ENCODE measurements at regions not wholly inside any gene's neighbourhood (a gene's known extent, or its start where the extent isn't known, plus 50 kb on each side); places are given as distances from the start of the nearest gene placed in this dataset.
"Not testable (repeated sequence)": the region's sequence is repeated elsewhere in the genome, so short reads cannot be mapped to it uniquely, and the experiment has no call there.

GRCh38 chr7:56219017-56219416 is 102.8 kb upstream of the NUPR2 start:
- H3K4me1 ChIP-seq (ENCODE audit: control insufficient read depth in 3 of 3, insufficient read depth in 2 of 3, low read depth in 1 of 3, low read length in 2 of 3), result no peaks in the 10 kb centered on the region
- H3K27ac ChIP-seq (ENCODE audit: low read depth in 1 of 3, low read length in 2 of 3), result no peak overlapping the region
- no peak for DNase-seq
- no peak for FAIRE-seq
- H3K9me3 ChIP-seq (ENCODE audit: control insufficient read depth in 2 of 2, insufficient read depth in 1 of 2, low read depth in 1 of 2, low read length in 1 of 2), result peaks cover 0 to 37% of the 10 kb centered on the region in 2 donors
- no peak overlapping the region for H3K4me3 ChIP-seq (ENCODE audit: low read depth in 1 of 3, low read length in 3 of 3)
- H3K27me3 ChIP-seq (ENCODE audit: control insufficient read depth in 3 of 3, insufficient read depth in 3 of 3, low read length in 3 of 3), result no peaks in the 10 kb centered on the region
- 35 to 44% (median 43%) methylated on average over 5 of the region's 5 CpGs for WGBS, 3 donors
- H3K36me3 ChIP-seq (ENCODE audit: control insufficient read depth in 3 of 3, insufficient read depth in 2 of 3, low read depth in 1 of 3, low read length in 3 of 3), result no peaks in the 10 kb centered on the region

- no peak for FAIRE-seq
- Histone ChIP-seq H3K27ac (ENCODE audit: low read depth in 1 of 3, low read length in 2 of 3) (no peak overlapping the region), H3K27me3 (ENCODE audit: control insufficient read depth in 3 of 3, insufficient read depth in 3 of 3, low read length in 3 of 3) (no peaks in the 10 kb centered on the region), H3K4me3 (ENCODE audit: low read depth in 1 of 3, low read length in 3 of 3) (no peak overlapping the region), H3K9me3 (ENCODE audit: control insufficient read depth in 2 of 2, insufficient read depth in 1 of 2, low read depth in 1 of 2, low read length in 1 of 2) (peaks cover 0 to 37% of the 10 kb centered on the region in 2 donors), H3K36me3 (ENCODE audit: control insufficient read depth in 3 of 3, insufficient read depth in 2 of 3, low read depth in 1 of 3, low read length in 3 of 3) (no peaks in the 10 kb centered on the region), H3K4me1 (ENCODE audit: control insufficient read depth in 3 of 3, insufficient read depth in 2 of 3, low read depth in 1 of 3, low read length in 2 of 3) (no peaks in the 10 kb centered on the region)
- DNase-seq, result no peak
- 52 to 70% (median 57%) methylated on average over 4 of the region's 4 CpGs for WGBS, 3 donors
Measured at GRCh38 chr7:56218510-56218909, 102.3 kb upstream of the NUPR2 start.

- FAIRE-seq, result no peak
- Histone ChIP-seq H3K4me3 (ENCODE audit: low read depth in 1 of 3, low read length in 3 of 3) (no peak overlapping the region), H3K4me1 (ENCODE audit: control insufficient read depth in 3 of 3, insufficient read depth in 2 of 3, low read depth in 1 of 3, low read length in 2 of 3) (no peaks in the 10 kb centered on the region), H3K36me3 (ENCODE audit: control insufficient read depth in 3 of 3, insufficient read depth in 2 of 3, low read depth in 1 of 3, low read length in 3 of 3) (no peaks in the 10 kb centered on the region), H3K27me3 (ENCODE audit: control insufficient read depth in 3 of 3, insufficient read depth in 3 of 3, low read length in 3 of 3) (no peaks in the 10 kb centered on the region), H3K9me3 (ENCODE audit: control insufficient read depth in 2 of 2, insufficient read depth in 1 of 2, low read depth in 1 of 2, low read length in 1 of 2) (peaks cover 3 to 59% of the 10 kb centered on the region in 2 donors), H3K27ac (ENCODE audit: low read depth in 1 of 3, low read length in 2 of 3) (no peak overlapping the region)
- WGBS, 3 donors, result 85 to 92% (median 91%) methylated on average over 1 of the region's 1 CpG
- DNase-seq, result no peak
Measured at GRCh38 chr7:56213574-56213973, 97.4 kb upstream of the NUPR2 start.

- H3K36me3 ChIP-seq (ENCODE audit: control insufficient read depth in 3 of 3, insufficient read depth in 2 of 3, low read depth in 1 of 3, low read length in 3 of 3), result no peaks in the 10 kb centered on the region
- DNase-seq, result no peak
- no peaks in the 10 kb centered on the region for H3K27me3 ChIP-seq (ENCODE audit: control insufficient read depth in 3 of 3, insufficient read depth in 3 of 3, low read length in 3 of 3)
- 25 to 39% (median 36%) methylated on average over 1 of the region's 1 CpG for WGBS, 3 donors
- H3K27ac ChIP-seq (ENCODE audit: low read depth in 1 of 3, low read length in 2 of 3), result no peak overlapping the region
- no peak for FAIRE-seq
- peaks cover 3 to 32% of the 10 kb centered on the region in 2 donors for H3K9me3 ChIP-seq (ENCODE audit: control insufficient read depth in 2 of 2, insufficient read depth in 1 of 2, low read depth in 1 of 2, low read length in 1 of 2)
- H3K4me1 ChIP-seq (ENCODE audit: control insufficient read depth in 3 of 3, insufficient read depth in 2 of 3, low read depth in 1 of 3, low read length in 2 of 3), result no peaks in the 10 kb centered on the region
- H3K4me3 ChIP-seq (ENCODE audit: low read depth in 1 of 3, low read length in 3 of 3), result no peak overlapping the region
Measured at GRCh38 chr7:56206420-56206819, 90.2 kb upstream of the NUPR2 start.

GRCh38 chr7:56199639-56200038 is 83.4 kb upstream of the NUPR2 start:
- DNase-seq, result no peak
- 69 to 70% (median 69%) methylated on average over 4 of the region's 4 CpGs for WGBS, 3 donors
- Histone ChIP-seq H3K9me3 (ENCODE audit: control insufficient read depth in 2 of 2, insufficient read depth in 1 of 2, low read depth in 1 of 2, low read length in 1 of 2) (peaks cover 0 to 21% of the 10 kb centered on the region in 2 donors), H3K27ac (ENCODE audit: low read depth in 1 of 3, low read length in 2 of 3) (no peak overlapping the region), H3K27me3 (ENCODE audit: control insufficient read depth in 3 of 3, insufficient read depth in 3 of 3, low read length in 3 of 3) (no peaks in the 10 kb centered on the region), H3K4me3 (ENCODE audit: low read depth in 1 of 3, low read length in 3 of 3) (no peak overlapping the region), H3K36me3 (ENCODE audit: control insufficient read depth in 3 of 3, insufficient read depth in 2 of 3, low read depth in 1 of 3, low read length in 3 of 3) (no peaks in the 10 kb centered on the region), H3K4me1 (ENCODE audit: control insufficient read depth in 3 of 3, insufficient read depth in 2 of 3, low read depth in 1 of 3, low read length in 2 of 3) (no peaks in the 10 kb centered on the region)
- no peak for FAIRE-seq

- WGBS, 3 donors, result 73 to 81% (median 79%) methylated on average over 8 of the region's 8 CpGs
- not testable (repeated sequence) for H3K4me1 ChIP-seq (ENCODE audit: control insufficient read depth in 3 of 3, insufficient read depth in 2 of 3, low read depth in 1 of 3, low read length in 2 of 3); FAIRE-seq; H3K27ac ChIP-seq (ENCODE audit: low read depth in 1 of 3, low read length in 2 of 3); DNase-seq; H3K27me3 ChIP-seq (ENCODE audit: control insufficient read depth in 3 of 3, insufficient read depth in 3 of 3, low read length in 3 of 3); H3K4me3 ChIP-seq (ENCODE audit: low read depth in 1 of 3, low read length in 3 of 3); H3K36me3 ChIP-seq (ENCODE audit: control insufficient read depth in 3 of 3, insufficient read depth in 2 of 3, low read depth in 1 of 3, low read length in 3 of 3)
- peaks cover 0 to 34% of the 10 kb centered on the region in 2 donors for H3K9me3 ChIP-seq (ENCODE audit: control insufficient read depth in 2 of 2, insufficient read depth in 1 of 2, low read depth in 1 of 2, low read length in 1 of 2)
Measured at GRCh38 chr7:56196195-56196594, 80.0 kb upstream of the NUPR2 start.

- WGBS, 3 donors, result 30 to 42% (median 42%) methylated on average over 1 of the region's 1 CpG
- no peaks in the 10 kb centered on the region for H3K36me3 ChIP-seq (ENCODE audit: control insufficient read depth in 3 of 3, insufficient read depth in 2 of 3, low read depth in 1 of 3, low read length in 3 of 3)
Measured at GRCh38 chr7:56188823-56189346, 72.7 kb upstream of the NUPR2 start.

GRCh38 chr7:56188376-56188775 is 72.2 kb upstream of the NUPR2 start:
- H3K27me3 ChIP-seq (ENCODE audit: control insufficient read depth in 3 of 3, insufficient read depth in 3 of 3, low read length in 3 of 3), result no peaks in the 10 kb centered on the region
- no peak overlapping the region for H3K27ac ChIP-seq (ENCODE audit: low read depth in 1 of 3, low read length in 2 of 3)
- WGBS, 3 donors, result 11 to 23% (median 20%) methylated on average over 1 of the region's 1 CpG
- no peak overlapping the region for H3K4me3 ChIP-seq (ENCODE audit: low read depth in 1 of 3, low read length in 3 of 3)
- no peaks in the 10 kb centered on the region for H3K4me1 ChIP-seq (ENCODE audit: control insufficient read depth in 3 of 3, insufficient read depth in 2 of 3, low read depth in 1 of 3, low read length in 2 of 3)
- DNase-seq (no peak), FAIRE-seq (no peak)
- H3K9me3 ChIP-seq (ENCODE audit: control insufficient read depth in 2 of 2, insufficient read depth in 1 of 2, low read depth in 1 of 2, low read length in 1 of 2), result peaks cover 0 to 40% of the 10 kb centered on the region in 2 donors
- H3K36me3 ChIP-seq (ENCODE audit: control insufficient read depth in 3 of 3, insufficient read depth in 2 of 3, low read depth in 1 of 3, low read length in 3 of 3), result no peaks in the 10 kb centered on the region

More at GRCh38 chr7:56188823-56189346, 72.7 kb upstream of the NUPR2 start:
- no peak for FAIRE-seq
- no peaks in the 10 kb centered on the region for H3K27me3 ChIP-seq (ENCODE audit: control insufficient read depth in 3 of 3, insufficient read depth in 3 of 3, low read length in 3 of 3)
- no peaks in the 10 kb centered on the region for H3K4me1 ChIP-seq (ENCODE audit: control insufficient read depth in 3 of 3, insufficient read depth in 2 of 3, low read depth in 1 of 3, low read length in 2 of 3)
- H3K9me3 ChIP-seq (ENCODE audit: control insufficient read depth in 2 of 2, insufficient read depth in 1 of 2, low read depth in 1 of 2, low read length in 1 of 2), result peaks cover 0 to 45% of the 10 kb centered on the region in 2 donors
- no peak overlapping the region for H3K27ac ChIP-seq (ENCODE audit: low read depth in 1 of 3, low read length in 2 of 3)
- no peak overlapping the region for H3K4me3 ChIP-seq (ENCODE audit: low read depth in 1 of 3, low read length in 3 of 3)
- DNase-seq, result no peak

GRCh38 chr7:56181010-56181409 is 64.8 kb upstream of the NUPR2 start:
- Histone ChIP-seq H3K27ac (ENCODE audit: low read depth in 1 of 3, low read length in 2 of 3) (no peak overlapping the region), H3K4me3 (ENCODE audit: low read depth in 1 of 3, low read length in 3 of 3) (no peak overlapping the region), H3K27me3 (ENCODE audit: control insufficient read depth in 3 of 3, insufficient read depth in 3 of 3, low read length in 3 of 3) (no peaks in the 10 kb centered on the region), H3K36me3 (ENCODE audit: control insufficient read depth in 3 of 3, insufficient read depth in 2 of 3, low read depth in 1 of 3, low read length in 3 of 3) (no peaks in the 10 kb centered on the region), H3K4me1 (ENCODE audit: control insufficient read depth in 3 of 3, insufficient read depth in 2 of 3, low read depth in 1 of 3, low read length in 2 of 3) (no peaks in the 10 kb centered on the region), H3K9me3 (ENCODE audit: control insufficient read depth in 2 of 2, insufficient read depth in 1 of 2, low read depth in 1 of 2, low read length in 1 of 2) (peaks cover 0 to 13% of the 10 kb centered on the region in 2 donors)
- 66 to 78% (median 67%) methylated on average over 2 of the region's 2 CpGs for WGBS, 3 donors
- FAIRE-seq (no peak), DNase-seq (no peak)
